Thoracic aorta (tissue), 2 donors: ENCODE measurements at regions not wholly inside any gene's neighbourhood (a gene's known extent, or its start where the extent isn't known, plus 50 kb on each side); places are given as distances from the start of the nearest gene placed in this dataset.
"Not testable (repeated sequence)": the region's sequence is repeated elsewhere in the genome, so short reads cannot be mapped to it uniquely, and the experiment has no call there.

Experiments
- ATAC-seq: fragments of 150-250 bp; one replicate; pipeline ENCODE4 v1.8.0; 2017; ENCODE audit warnings: low read depth; ENCODE audit not compliant: insufficient number of reproducible peaks, low FRiP score
- DNase-seq: peaks from one replicate; pipeline ENCODE4 v3.0.0-alpha.2; 2020; ENCODE audit warnings: low spot score
- H3K27ac ChIP-seq, 2 donors: fragments of 200-600 bp; sonication (generic); 1 replicate in 1 of 2; 2 replicates in 1 of 2; pipeline ENCODE4 v1.5.1; 2016; ENCODE audit warnings: mild to moderate bottlenecking in 2 of 2, moderate library complexity in 2 of 2
- H3K27me3 ChIP-seq: fragments of 200-600 bp; sonication (generic); replicated peaks from 2 replicates; pipeline ENCODE4 v1.6.0; 2016; ENCODE audit warnings: mild to moderate bottlenecking; ENCODE audit not compliant: insufficient read depth
- H3K36me3 ChIP-seq: fragments of 200-600 bp; sonication (generic); one replicate; pipeline ENCODE4 v1.5.1; 2016
- H3K4me1 ChIP-seq, 2 donors: fragments of 200-600 bp; sonication (generic); 1 replicate in 1 of 2; 2 replicates in 1 of 2; pipeline versions ENCODE4 v1.5.1 to v1.6.0; 2016; ENCODE audit warnings: low read depth in 2 of 2, mild to moderate bottlenecking in 1 of 2; ENCODE audit not compliant: control insufficient read depth in 1 of 2
- H3K4me3 ChIP-seq: fragments of 200-600 bp; sonication (generic); 2 replicates; pipeline ENCODE4 v1.5.1; 2016; ENCODE audit warnings: mild to moderate bottlenecking
- H3K9me3 ChIP-seq: fragments of 200-600 bp; sonication (generic); 2 replicates; pipeline ENCODE4 v1.5.1; 2016
- TF ChIP-seq, protein P1 (sequence below): fragments of 200-600 bp; sonication (generic); IDR thresholded peaks from one replicate; pipeline ENCODE4 v1.5.1; 2019; ENCODE audit warnings: antibody characterized with exemption

GRCh38 chr15:20294651-20295237, 246.9 kb downstream of the GOLGA6L6 start:
- TF ChIP-seq, protein P1, sequence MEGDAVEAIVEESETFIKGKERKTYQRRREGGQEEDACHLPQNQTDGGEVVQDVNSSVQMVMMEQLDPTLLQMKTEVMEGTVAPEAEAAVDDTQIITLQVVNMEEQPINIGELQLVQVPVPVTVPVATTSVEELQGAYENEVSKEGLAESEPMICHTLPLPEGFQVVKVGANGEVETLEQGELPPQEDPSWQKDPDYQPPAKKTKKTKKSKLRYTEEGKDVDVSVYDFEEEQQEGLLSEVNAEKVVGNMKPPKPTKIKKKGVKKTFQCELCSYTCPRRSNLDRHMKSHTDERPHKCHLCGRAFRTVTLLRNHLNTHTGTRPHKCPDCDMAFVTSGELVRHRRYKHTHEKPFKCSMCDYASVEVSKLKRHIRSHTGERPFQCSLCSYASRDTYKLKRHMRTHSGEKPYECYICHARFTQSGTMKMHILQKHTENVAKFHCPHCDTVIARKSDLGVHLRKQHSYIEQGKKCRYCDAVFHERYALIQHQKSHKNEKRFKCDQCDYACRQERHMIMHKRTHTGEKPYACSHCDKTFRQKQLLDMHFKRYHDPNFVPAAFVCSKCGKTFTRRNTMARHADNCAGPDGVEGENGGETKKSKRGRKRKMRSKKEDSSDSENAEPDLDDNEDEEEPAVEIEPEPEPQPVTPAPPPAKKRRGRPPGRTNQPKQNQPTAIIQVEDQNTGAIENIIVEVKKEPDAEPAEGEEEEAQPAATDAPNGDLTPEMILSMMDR = no peak
- ATAC-seq (no peak), DNase-seq (no peak)
- Histone ChIP-seq H3K9me3 (no peaks in the 10 kb centered on the region), H3K4me1 (no peaks in the 10 kb centered on the region), H3K27me3 (no peaks in the 10 kb centered on the region), H3K4me3 (no peak overlapping the region), H3K36me3 (no peaks in the 10 kb centered on the region), H3K27ac (no peak overlapping the region)

DNA sequence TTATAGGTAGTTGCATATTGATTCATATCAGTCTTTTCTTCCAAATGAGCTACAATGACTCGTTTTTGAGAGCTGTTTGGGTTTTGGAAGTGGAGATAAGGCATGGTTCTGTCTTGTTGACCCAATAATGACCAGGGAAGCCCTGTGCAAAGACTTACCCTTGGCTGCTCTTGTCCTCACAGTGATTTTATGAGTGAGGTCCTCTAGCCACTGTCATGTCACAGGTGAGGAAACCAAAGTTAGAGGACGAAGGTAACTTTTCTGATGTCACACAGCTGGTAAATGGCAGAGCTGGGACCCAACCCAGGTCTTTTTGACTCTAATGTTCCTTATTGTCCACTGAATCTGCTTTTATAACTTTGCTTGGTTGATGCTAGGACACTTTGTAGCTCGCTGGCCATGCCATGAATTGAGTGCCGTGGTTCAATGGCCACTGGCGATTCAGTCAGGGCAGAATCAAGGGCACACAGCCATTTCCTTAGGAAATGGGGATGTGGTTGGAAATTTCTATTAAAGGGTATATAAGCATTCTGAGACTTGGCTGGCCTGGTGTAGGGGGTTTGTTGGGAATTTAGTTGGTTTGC, 249.1 kb downstream of the GOLGA6L6 start:
- H3K27me3 ChIP-seq, ATAC-seq, H3K9me3 ChIP-seq, H3K27ac ChIP-seq, H3K36me3 ChIP-seq, H3K4me1 ChIP-seq, DNase-seq, H3K4me3 ChIP-seq: not testable (repeated sequence)

DNA sequence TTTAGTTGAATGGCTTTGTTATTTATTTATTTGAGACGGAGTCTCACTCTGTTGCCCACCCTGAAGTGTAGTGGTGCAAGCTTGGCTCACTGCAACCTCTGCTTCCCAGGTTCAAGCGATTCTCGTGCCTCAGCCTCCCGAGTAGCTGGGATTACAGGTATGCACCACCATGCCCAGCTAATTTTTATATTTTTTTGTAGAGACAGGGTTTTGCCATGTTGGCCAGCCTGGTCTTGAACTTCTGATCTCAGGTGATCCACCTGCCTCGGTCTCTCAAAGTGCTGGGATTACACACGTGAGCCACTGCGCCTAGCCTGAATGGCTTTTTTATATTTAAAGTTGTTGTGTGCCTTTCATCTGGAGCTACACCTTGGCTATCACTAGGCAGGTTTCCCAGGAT, 250.0 kb downstream of the GOLGA6L6 start:
- H3K9me3 ChIP-seq, ATAC-seq, DNase-seq, H3K36me3 ChIP-seq, H3K27me3 ChIP-seq, H3K27ac ChIP-seq, H3K4me3 ChIP-seq, H3K4me1 ChIP-seq: not testable (repeated sequence)

DNA sequence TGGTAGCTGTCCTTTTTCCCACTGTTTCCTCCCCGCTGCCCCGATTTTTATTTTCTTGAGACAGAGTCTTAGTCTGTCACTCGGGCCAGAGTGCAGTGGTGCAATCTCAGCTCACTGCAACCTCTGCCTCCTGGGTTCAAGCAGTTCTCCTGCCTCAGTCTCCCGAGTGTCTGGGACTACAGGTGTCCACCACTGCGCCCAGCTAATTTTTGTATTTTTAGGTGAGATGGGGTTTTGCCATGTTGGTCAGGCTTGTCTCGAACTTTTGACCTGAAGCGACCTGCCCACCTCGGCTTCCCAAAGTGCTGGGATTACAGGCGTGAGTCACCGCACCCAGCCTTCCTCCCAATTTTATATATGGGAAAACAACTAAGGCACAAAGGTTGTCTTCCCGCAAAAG, 251.0 kb downstream of the GOLGA6L6 start:
- not testable (repeated sequence) for H3K4me3 ChIP-seq

GRCh38 chr15:20289538-20290103, 252.0 kb downstream of the GOLGA6L6 start:
- H3K4me3 ChIP-seq, H3K4me1 ChIP-seq, H3K36me3 ChIP-seq, ATAC-seq, H3K27ac ChIP-seq, H3K27me3 ChIP-seq, H3K9me3 ChIP-seq, DNase-seq: not testable (repeated sequence)

More for the DNA sequence above, 251.0 kb downstream of the GOLGA6L6 start:
- H3K4me1 ChIP-seq, H3K27me3 ChIP-seq, ATAC-seq, H3K27ac ChIP-seq, DNase-seq, H3K9me3 ChIP-seq, H3K36me3 ChIP-seq: not testable (repeated sequence)

DNA sequence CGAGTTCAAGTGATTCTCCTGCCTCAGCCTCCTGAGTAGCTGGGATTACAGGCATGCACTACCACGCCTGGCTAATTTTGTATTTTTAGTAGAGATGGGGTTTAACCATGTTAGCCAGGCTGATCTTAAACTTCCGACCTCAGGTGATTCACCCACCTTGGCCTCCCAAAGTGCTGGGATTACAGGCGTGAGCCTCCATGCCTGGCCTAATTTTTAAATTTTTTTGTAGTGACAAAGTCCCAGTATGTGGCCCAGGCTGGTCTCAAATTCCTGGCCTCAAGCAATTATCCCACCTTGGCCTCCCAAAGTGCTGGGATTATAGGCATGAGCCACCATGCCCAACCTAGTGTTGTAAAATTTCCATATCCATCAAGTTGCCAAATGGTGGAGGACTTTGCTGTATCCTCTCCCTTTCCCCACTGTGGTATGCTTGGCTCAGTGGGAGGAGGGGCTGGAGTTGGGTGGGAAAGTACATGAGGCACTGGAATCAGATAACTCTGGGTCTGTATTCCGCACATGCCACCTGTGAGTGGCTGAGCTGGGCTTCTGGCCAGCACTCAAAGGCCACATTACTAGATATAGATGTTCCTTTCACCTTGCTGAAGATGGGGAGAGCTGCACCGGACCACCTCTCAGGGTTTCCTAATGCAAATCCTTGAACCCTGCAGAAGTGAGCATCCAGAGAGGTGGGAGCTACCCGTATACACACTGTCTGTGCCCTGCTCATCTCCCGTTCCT, 252.6 kb downstream of the GOLGA6L6 start:
- not testable (repeated sequence) for H3K27ac ChIP-seq, ATAC-seq, DNase-seq, H3K9me3 ChIP-seq, H3K27me3 ChIP-seq, H3K4me3 ChIP-seq, H3K4me1 ChIP-seq, H3K36me3 ChIP-seq

DNA sequence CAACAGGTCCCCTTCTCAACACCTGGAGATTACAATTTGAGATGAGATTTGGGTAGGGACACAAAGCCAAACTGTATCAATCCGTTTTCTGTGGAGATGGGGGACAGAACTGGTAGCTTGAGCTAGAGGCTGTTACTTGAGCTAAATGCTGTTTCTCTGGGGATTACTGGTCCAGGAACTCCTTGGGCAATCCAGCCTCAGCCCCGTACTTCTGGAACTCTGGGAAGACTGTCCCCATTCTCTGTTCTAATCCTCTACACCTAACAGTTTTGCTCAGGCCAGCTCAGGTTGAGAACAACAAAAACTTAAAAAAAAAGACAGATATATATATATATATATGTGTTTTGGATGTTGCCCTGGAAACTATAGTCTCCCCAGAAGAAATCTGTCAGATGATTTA, 255.0 kb downstream of the GOLGA6L6 start:
- not testable (repeated sequence) for ATAC-seq, H3K9me3 ChIP-seq, DNase-seq, H3K27ac ChIP-seq, H3K36me3 ChIP-seq, H3K4me3 ChIP-seq, H3K27me3 ChIP-seq, H3K4me1 ChIP-seq

DNA sequence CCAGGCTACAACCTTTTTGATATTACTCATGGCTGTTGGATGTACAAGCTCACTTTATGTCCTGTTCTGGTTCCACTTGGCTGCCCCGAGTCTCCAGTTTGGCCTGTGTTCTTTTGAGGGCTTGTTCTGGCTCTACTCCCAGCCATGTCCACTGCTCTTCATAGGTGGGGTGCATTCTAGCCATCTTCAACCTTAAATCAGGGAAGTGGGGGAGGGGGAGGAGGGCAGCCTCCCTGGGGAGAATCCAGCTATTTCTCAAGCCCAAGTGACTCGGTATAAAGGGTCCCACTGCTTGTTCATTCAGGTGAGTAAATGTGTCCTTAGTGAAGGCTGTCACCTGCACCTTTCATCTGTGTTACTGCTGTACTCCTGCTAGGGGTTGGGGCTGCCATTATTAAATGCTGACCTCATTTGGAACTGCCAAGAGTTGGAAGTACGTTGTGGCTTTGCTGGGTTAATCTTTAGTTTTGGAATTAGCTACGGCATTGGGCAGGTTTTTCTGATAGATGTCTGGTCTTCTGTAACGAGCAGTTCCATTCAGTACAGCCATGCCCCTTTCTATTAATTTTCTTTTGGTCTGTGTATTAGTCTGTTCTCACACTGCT, 255.8 kb downstream of the GOLGA6L6 start:
- H3K27ac ChIP-seq, H3K4me1 ChIP-seq, H3K36me3 ChIP-seq, ATAC-seq, H3K9me3 ChIP-seq, H3K27me3 ChIP-seq, DNase-seq, H3K4me3 ChIP-seq: not testable (repeated sequence)

GRCh38 chr15:20284891-20285535, 256.6 kb downstream of the GOLGA6L6 start:
- H3K4me1 ChIP-seq, H3K27me3 ChIP-seq, H3K9me3 ChIP-seq, H3K4me3 ChIP-seq, H3K36me3 ChIP-seq, H3K27ac ChIP-seq, DNase-seq, ATAC-seq: not testable (repeated sequence)

GRCh38 chr15:20283651-20284050, 257.9 kb downstream of the GOLGA6L6 start:
- not testable (repeated sequence) for H3K27ac ChIP-seq, DNase-seq

DNA sequence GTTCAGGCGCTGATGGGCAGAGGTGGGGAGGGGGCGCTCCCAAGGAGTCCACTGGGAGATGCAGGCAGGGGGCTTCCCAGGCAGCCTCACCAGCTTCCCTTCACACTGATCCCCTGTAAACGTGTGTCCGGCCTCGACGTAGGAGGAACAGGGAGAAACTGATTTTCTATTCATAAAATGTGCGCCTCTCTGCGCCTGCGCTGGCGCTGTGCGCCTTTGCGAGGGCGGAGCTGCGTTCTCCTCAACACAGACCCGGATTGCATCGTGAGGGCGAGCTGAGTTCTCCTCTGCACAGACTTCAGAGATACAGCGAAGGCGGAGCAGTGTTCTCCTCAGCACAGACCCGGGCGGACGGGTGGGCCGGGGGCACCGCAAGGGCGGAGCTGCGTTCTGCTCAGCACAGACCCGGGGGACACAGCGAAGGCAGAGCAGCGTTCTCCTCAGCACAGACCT, 259.1 kb downstream of the GOLGA6L6 start:
- not testable (repeated sequence) for ATAC-seq, H3K4me1 ChIP-seq, DNase-seq, H3K36me3 ChIP-seq, H3K9me3 ChIP-seq, H3K27me3 ChIP-seq, H3K4me3 ChIP-seq, H3K27ac ChIP-seq

More at GRCh38 chr15:20283651-20284050, 257.9 kb downstream of the GOLGA6L6 start:
- ATAC-seq, H3K4me1 ChIP-seq, H3K9me3 ChIP-seq, H3K4me3 ChIP-seq, H3K36me3 ChIP-seq, H3K27me3 ChIP-seq: not testable (repeated sequence)
